ENCODE measurements at regions not wholly inside any gene's neighbourhood (a gene's known extent, or its start where the extent isn't known, plus 50 kb on each side); places are given as distances from the start of the nearest gene placed in this dataset.
A peak's percentile ranks its signal among the peaks of the same experiment; 100 is the strongest.

GRCh38 chr9:89878687-89879086 is 273.9 kb downstream of the GADD45G start:
- peak; percentile 80 to 98 (median 94) for DNase-seq
- intact Hi-C loops (cut with DNase I) = no loop called here
- TF ChIP-seq POLR2A (IDR thresholded peaks at IDR 0.05) = peak in 1 of 2 donors; percentile 66
- TF ChIP-seq, protein P1, sequence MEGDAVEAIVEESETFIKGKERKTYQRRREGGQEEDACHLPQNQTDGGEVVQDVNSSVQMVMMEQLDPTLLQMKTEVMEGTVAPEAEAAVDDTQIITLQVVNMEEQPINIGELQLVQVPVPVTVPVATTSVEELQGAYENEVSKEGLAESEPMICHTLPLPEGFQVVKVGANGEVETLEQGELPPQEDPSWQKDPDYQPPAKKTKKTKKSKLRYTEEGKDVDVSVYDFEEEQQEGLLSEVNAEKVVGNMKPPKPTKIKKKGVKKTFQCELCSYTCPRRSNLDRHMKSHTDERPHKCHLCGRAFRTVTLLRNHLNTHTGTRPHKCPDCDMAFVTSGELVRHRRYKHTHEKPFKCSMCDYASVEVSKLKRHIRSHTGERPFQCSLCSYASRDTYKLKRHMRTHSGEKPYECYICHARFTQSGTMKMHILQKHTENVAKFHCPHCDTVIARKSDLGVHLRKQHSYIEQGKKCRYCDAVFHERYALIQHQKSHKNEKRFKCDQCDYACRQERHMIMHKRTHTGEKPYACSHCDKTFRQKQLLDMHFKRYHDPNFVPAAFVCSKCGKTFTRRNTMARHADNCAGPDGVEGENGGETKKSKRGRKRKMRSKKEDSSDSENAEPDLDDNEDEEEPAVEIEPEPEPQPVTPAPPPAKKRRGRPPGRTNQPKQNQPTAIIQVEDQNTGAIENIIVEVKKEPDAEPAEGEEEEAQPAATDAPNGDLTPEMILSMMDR (IDR thresholded peaks at IDR 0.05) = no peak

DNA sequence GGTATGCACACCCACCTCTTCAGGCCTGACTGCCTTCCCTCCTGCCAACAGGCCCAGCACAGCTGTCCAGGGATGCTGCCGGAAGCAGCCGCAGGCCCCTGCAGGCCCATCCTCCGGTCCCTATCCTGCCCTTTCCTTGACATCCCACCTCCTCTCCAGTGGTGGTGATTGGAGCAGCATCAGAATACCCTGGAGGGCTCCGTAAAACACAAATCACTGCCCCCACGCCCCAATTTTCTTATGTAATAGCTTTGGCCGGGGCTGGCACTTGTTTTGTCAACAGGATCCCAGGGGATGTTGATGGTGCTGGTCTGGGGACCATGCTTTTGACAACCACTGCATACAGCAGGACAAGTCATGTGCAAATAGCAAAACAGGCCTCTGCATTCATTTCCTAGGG is 274.5 kb downstream of the GADD45G start:
- intact Hi-C loops (cut with DNase I) = no loop called here
- H3K27ac ChIP-seq = peak overlapping the region in 4 of 5 donors; percentile 39 to 72 (median 50)

More at GRCh38 chr9:89878687-89879086, 273.9 kb downstream of the GADD45G start:
- Histone ChIP-seq H3K4me1 (replicated peaks in 1 of 2) (peaks cover 13 to 29% of the 10 kb centered on the region in 2 donors), H3K9me3 (replicated peaks in 1 of 3) (no peaks in the 10 kb centered on the region), H3K4me3 (no peak overlapping the region), H3K36me3 (replicated peaks in 1 of 2) (no peaks in the 10 kb centered on the region), H3K27me3 (no peaks in the 10 kb centered on the region), H3K27ac (peak overlapping the region in 4 of 5 donors; percentile 46 to 74 (median 63))
- 39 to 47% (median 44%) methylated on average over 6 of the region's 6 CpGs for WGBS, 4 donors

GRCh38 chr9:89879701-89880100 is 274.9 kb downstream of the GADD45G start:
- WGBS, 4 donors = 78 to 90% (median 85%) methylated on average over 3 to 8 of the region's 8 CpGs
- TF ChIP-seq POLR2A (IDR thresholded peaks at IDR 0.05) = no peak
- TF ChIP-seq, protein P1 (IDR thresholded peaks at IDR 0.05) = no peak
- Histone ChIP-seq H3K27me3 (no peaks in the 10 kb centered on the region), H3K36me3 (replicated peaks in 1 of 2) (no peaks in the 10 kb centered on the region), H3K9me3 (replicated peaks in 1 of 3) (no peaks in the 10 kb centered on the region), H3K4me3 (no peak overlapping the region), H3K27ac (peak overlapping the region in 4 of 5 donors; percentile 39 to 72 (median 50)), H3K4me1 (replicated peaks in 1 of 2) (peaks cover 13 to 26% of the 10 kb centered on the region in 2 donors)
- DNase-seq = peak in 5 of 7 donors; percentile 14 to 56 (median 19)
- intact Hi-C loops (cut with DNase I) = no loop called here

More for the DNA sequence above, 274.5 kb downstream of the GADD45G start:
- H3K4me3 ChIP-seq = no peak overlapping the region
- no peak for TF ChIP-seq POLR2A (IDR thresholded peaks at IDR 0.05)
- TF ChIP-seq, protein P1 (IDR thresholded peaks at IDR 0.05) = no peak
- DNase-seq = peak in 5 of 7 donors; percentile 13 to 51 (median 16)
- H3K27me3 ChIP-seq = no peaks in the 10 kb centered on the region
- H3K9me3 ChIP-seq (replicated peaks in 1 of 3) = no peaks in the 10 kb centered on the region
- H3K4me1 ChIP-seq (replicated peaks in 1 of 2) = peaks cover 13 to 29% of the 10 kb centered on the region in 2 donors
- H3K36me3 ChIP-seq (replicated peaks in 1 of 2) = no peaks in the 10 kb centered on the region
- 71 to 93% (median 89%) methylated on average over 5 to 6 of the region's 6 CpGs for WGBS, 4 donors

DNA sequence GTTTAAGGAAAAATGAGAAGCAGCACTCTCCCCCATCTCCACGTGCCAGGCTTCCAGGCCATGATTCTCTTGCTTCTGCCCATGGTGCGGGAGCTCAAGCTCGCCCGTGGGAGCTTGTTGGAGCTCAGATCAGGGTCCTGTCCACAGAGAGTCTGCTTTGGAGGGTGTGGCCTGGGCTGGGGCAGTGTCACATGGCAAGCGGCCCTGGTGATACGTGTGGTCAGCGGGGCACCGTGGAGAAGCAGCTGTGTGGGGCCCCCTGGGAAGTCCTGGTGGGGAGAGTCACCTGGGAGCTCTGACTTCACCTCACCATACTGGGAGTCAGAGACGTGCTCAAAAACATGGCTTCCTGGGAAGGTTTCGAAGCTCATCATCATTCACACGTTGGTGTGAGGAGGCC is 275.3 kb downstream of the GADD45G start:
- TF ChIP-seq, protein P1 (IDR thresholded peaks at IDR 0.05) = no peak
- TF ChIP-seq POLR2A (IDR thresholded peaks at IDR 0.05) = no peak
- H3K9me3 ChIP-seq (replicated peaks in 1 of 3) = no peaks in the 10 kb centered on the region
- 94 to 100% (median 97%) methylated on average over 3 to 11 of the region's 11 CpGs for WGBS, 4 donors
- intact Hi-C loops (cut with DNase I) = no loop called here
- peak overlapping the region in 2 of 5 donors; percentile 46 to 72 for H3K27ac ChIP-seq
- H3K36me3 ChIP-seq (replicated peaks in 1 of 2) = no peaks in the 10 kb centered on the region
- H3K4me3 ChIP-seq = no peak overlapping the region
- peaks cover 13 to 22% of the 10 kb centered on the region in 2 donors for H3K4me1 ChIP-seq (replicated peaks in 1 of 2)
- H3K27me3 ChIP-seq = no peaks in the 10 kb centered on the region
- DNase-seq = peak in 4 of 7 donors; percentile 14 to 51 (median 18)
